IMR-90 (cell line): ENCODE measurements at regions not wholly inside any gene's neighbourhood (a gene's known extent, or its start where the extent isn't known, plus 50 kb on each side); places are given as distances from the start of the nearest gene placed in this dataset.

ENCODE experiments used
- ATAC-seq: fragments of 200-7000 bp; cut with Tn5 transposase; 2 replicates; pipeline ENCODE4 v1.9.1; 2020; ENCODE audit warnings: low read depth, mild to moderate bottlenecking, moderate library complexity
- BruUV-seq: library from RNA; stranded (reverse); fragments of 400-500 nt; replicated peaks from 2 replicates; lab custom pipeline; 2021; lab: Mats Ljungman, UMichigan
- CTCF ChIA-PET: fragments of 300-600 bp; formaldehyde crosslinking; extraction: SDS; loops from one replicate; lab custom pipeline; 2021; ENCODE audit warnings: antibody characterized with exemption; lab: Yijun Ruan, JAX
- POLR2A ChIA-PET: fragments of 300-600 bp; sonication (Branson Sonifier 250); formaldehyde crosslinking; loops from one replicate; lab custom pipeline; 2022; ENCODE audit warnings: antibody characterized with exemption; ENCODE audit not compliant: unreplicated experiment; lab: Charles Lee
- DNase-seq: peaks from one replicate; pipeline ENCODE4 v3.0.0; 2013
- H2AFZ ChIP-seq: replicated peaks from 2 replicates; pipeline ENCODE3; 2013; ENCODE audit warnings: low read length, mild to moderate bottlenecking; ENCODE audit not compliant: poor library complexity
- H2AK5ac ChIP-seq: 2 replicates; pipeline ENCODE4 v1.6.1; 2013; ENCODE audit warnings: low read depth, low read length, inconsistent platforms
- H2AK9ac ChIP-seq: replicated peaks from 2 replicates; pipeline ENCODE3; 2013; ENCODE audit warnings: mild to moderate bottlenecking, low read depth, low read length, moderate library complexity; ENCODE audit not compliant: poor library complexity
- H2BK120ac ChIP-seq: 2 replicates; pipeline ENCODE4 v1.6.1; 2013; ENCODE audit warnings: low read depth, low read length, inconsistent platforms
- H2BK15ac ChIP-seq: 3 replicates; pipeline ENCODE4 v1.6.1; 2013; ENCODE audit warnings: low read depth, low read length, inconsistent platforms
- H2BK20ac ChIP-seq: 2 replicates; pipeline ENCODE4 v1.6.1; 2013; ENCODE audit warnings: low read depth, mild to moderate bottlenecking, inconsistent platforms, low read length, moderate library complexity
- H2BK5ac ChIP-seq: 2 replicates; pipeline ENCODE4 v1.6.1; 2013; ENCODE audit warnings: mild to moderate bottlenecking, low read depth, low read length, inconsistent platforms; ENCODE audit not compliant: poor library complexity, severe bottlenecking
- H3K14ac ChIP-seq: replicated peaks from 2 replicates; pipeline ENCODE4 v1.6.1; 2013; ENCODE audit warnings: low read depth, low read length, inconsistent platforms
- H3K18ac ChIP-seq: 2 replicates; pipeline ENCODE4 v1.6.1; 2013; ENCODE audit warnings: low read depth, low read length, control low read depth
- H3K23ac ChIP-seq: 2 replicates; pipeline ENCODE4 v1.6.1; 2013; ENCODE audit warnings: low read depth, low read length, inconsistent platforms
- H3K27ac ChIP-seq: 2 replicates; pipeline ENCODE4 v1.5.1; 2013; ENCODE audit warnings: mild to moderate bottlenecking, control low read depth, low read length; ENCODE audit not compliant: insufficient read depth
- H3K27me3 ChIP-seq: 2 replicates; pipeline ENCODE4 v1.6.1; 2013; ENCODE audit warnings: low read length; ENCODE audit not compliant: control insufficient read depth, insufficient read depth
- H3K36me3 ChIP-seq: 2 replicates; pipeline ENCODE4 v1.6.1; 2013; ENCODE audit warnings: low read length, mixed read lengths; ENCODE audit not compliant: control insufficient read depth, insufficient read depth
- H3K4ac ChIP-seq: 2 replicates; pipeline ENCODE4 v1.6.1; 2013; ENCODE audit warnings: low read depth, low read length, inconsistent platforms
- H3K4me1 ChIP-seq: 2 replicates; pipeline ENCODE4 v1.6.1; 2013; ENCODE audit warnings: low read length, mixed read lengths; ENCODE audit not compliant: control insufficient read depth, insufficient read depth
- H3K4me2 ChIP-seq: 2 replicates; pipeline ENCODE4 v1.6.1; 2013; ENCODE audit warnings: low read depth, mild to moderate bottlenecking, control low read depth, low read length, moderate library complexity
- H3K4me3 ChIP-seq: 2 replicates; pipeline ENCODE4 v1.5.1; 2013; ENCODE audit warnings: low read depth, mild to moderate bottlenecking, control low read depth, low read length, moderate library complexity; ENCODE audit not compliant: insufficient read depth
- H3K56ac ChIP-seq: 2 replicates; pipeline ENCODE4 v1.6.1; 2013; ENCODE audit warnings: low read length, inconsistent platforms; ENCODE audit not compliant: insufficient read depth; ENCODE audit errors: extremely low read depth
- H3K79me1 ChIP-seq, 2 experiments: 2 replicates each; pipeline ENCODE4 v1.6.1; 2013; ENCODE audit warnings: low read length in 2 of 2, inconsistent platforms in 1 of 2, low read depth in 1 of 2
- H3K9ac ChIP-seq: 2 replicates; pipeline ENCODE4 v1.6.1; 2013; ENCODE audit warnings: low read depth, low read length, control low read depth
- H3K9me1 ChIP-seq: 2 replicates; pipeline ENCODE4 v1.6.1; 2013; ENCODE audit warnings: low read length, inconsistent platforms; ENCODE audit not compliant: insufficient read depth
- H3K9me3 ChIP-seq: 2 replicates; pipeline ENCODE4 v1.6.1; 2013; ENCODE audit warnings: low read length; ENCODE audit not compliant: control insufficient read depth, insufficient read depth
- H4K20me1 ChIP-seq: 2 replicates; pipeline ENCODE4 v1.6.1; 2013; ENCODE audit warnings: low read length, inconsistent platforms; ENCODE audit not compliant: insufficient read depth
- H4K5ac ChIP-seq: 2 replicates; pipeline ENCODE4 v1.6.1; 2013; ENCODE audit warnings: mild to moderate bottlenecking, low read depth, low read length, control low read depth
- H4K8ac ChIP-seq, 2 experiments: 2 replicates each; pipeline ENCODE4 v1.6.1; 2013; ENCODE audit warnings: low read depth in 2 of 2, low read length in 2 of 2, control low read depth in 1 of 2, inconsistent platforms in 1 of 2
- H4K91ac ChIP-seq: 2 replicates; pipeline ENCODE4 v1.6.1; 2013; ENCODE audit warnings: low read depth, low read length, inconsistent platforms; ENCODE audit not compliant: insufficient read depth
- BHLHE40 ChIP-seq: fragments of 150-350 bp; IDR thresholded peaks from 2 replicates; pipeline ENCODE4 v1.6.1; 2016; ENCODE audit warnings: mild to moderate bottlenecking, low read depth, low read length
- CTCF ChIP-seq: conservative IDR thresholded peaks from 2 replicates; pipeline ENCODE4 v1.5.1; 2012; ENCODE audit warnings: mild to moderate bottlenecking, low read depth, low read length, improper control_type of control experiment
- FOS ChIP-seq: fragments of 150-350 bp; IDR thresholded peaks from 2 replicates; pipeline ENCODE4 v1.6.1; 2016; ENCODE audit warnings: low read depth, low read length
- MAFK ChIP-seq: IDR thresholded peaks from 2 replicates; pipeline ENCODE4 v1.6.1; 2012; ENCODE audit warnings: low read depth, low read length, improper control_type of control experiment
- MXI1 ChIP-seq: IDR thresholded peaks from 2 replicates; pipeline ENCODE4 v1.6.1; 2012; ENCODE audit warnings: low read depth, mild to moderate bottlenecking, low read length, moderate library complexity, borderline replicate concordance
- POLR2A ChIP-seq: IDR thresholded peaks from 2 replicates; pipeline ENCODE4 v1.6.1; 2012; ENCODE audit warnings: mild to moderate bottlenecking, low read depth, low read length
- RCOR1 ChIP-seq: IDR thresholded peaks from 2 replicates; pipeline ENCODE4 v1.6.1; 2012; ENCODE audit warnings: mild to moderate bottlenecking, low read length, improper control_type of control experiment; ENCODE audit not compliant: insufficient replicate concordance
- RFX5 ChIP-seq: IDR thresholded peaks from 2 replicates; pipeline ENCODE4 v1.8.0; 2012; ENCODE audit warnings: low read depth, mild to moderate bottlenecking, low read length, moderate library complexity
- WGBS, 2 experiments: methylation state at CpG; one replicate each; pipeline versions ENCODE4 v1.1.5 to v1.1.7; 2013; ENCODE audit warnings: missing lambda C conversion rate in 2 of 2; ENCODE audit not compliant: insufficient read length in 1 of 2; ENCODE audit errors: extremely low coverage in 2 of 2; 5-methylcytosine and 5-hydroxymethylcytosine counted together
- dilution Hi-C: fragments of 300-500 bp; cut with HindIII; formaldehyde crosslinking; loops from one replicate; pipeline ENCODE4 v1.14.3; 2018; ENCODE audit warnings: low sequenced_read_pairs; ENCODE audit not compliant: unreplicated experiment
- in situ Hi-C: fragments of 300-500 bp; cut with MboI; formaldehyde crosslinking; loops from 3 replicates; pipeline ENCODE4 v1.14.3; 2019; ENCODE audit warnings: low sequenced_read_pairs, inconsistent platforms, mixed read lengths
- intact Hi-C: fragments of 100-400 bp; cut with micrococcal nuclease; formaldehyde crosslinking; loops from 2 replicates; pipeline ENCODE4 v1.10.0; 2022
- TF ChIP-seq, protein P1 (sequence below): fragments of 150-350 bp; IDR thresholded peaks from 2 replicates; pipeline ENCODE4 v1.6.1; 2016; ENCODE audit warnings: low read depth, mild to moderate bottlenecking, low read length, moderate library complexity, borderline replicate concordance
- TF ChIP-seq, protein P2 (sequence below): fragments of 150-350 bp; IDR thresholded peaks from 2 replicates; pipeline ENCODE4 v1.6.1; 2017; ENCODE audit warnings: mild to moderate bottlenecking, antibody characterized with exemption, low read length, low read depth

GRCh38 chr2:146734042-146734820 lies 1110.6 kb upstream of the ACVR2A start (continued):
- no peak for TF ChIP-seq POLR2A

GRCh38 chr2:146730882-146731281 lies 1113.9 kb upstream of the ACVR2A start:
- Histone ChIP-seq H3K4me1 (no peaks in the 10 kb centered on the region), H3K18ac (no peak overlapping the region), H3K14ac (no peak overlapping the region), H3K9me3 (no peaks in the 10 kb centered on the region), H2AK5ac (no peak overlapping the region), H3K4me3 (no peak overlapping the region), H3K9me1 (no peaks in the 10 kb centered on the region), H3K79me1 (no peaks in the 10 kb centered on the region), H3K27ac (no peak overlapping the region), H4K5ac (no peak overlapping the region), H2AK9ac (no peak overlapping the region), H3K4ac (no peak overlapping the region), H3K27me3 (no peaks in the 10 kb centered on the region), H3K56ac (no peak overlapping the region), H2BK5ac (no peak overlapping the region), H2BK20ac (no peak overlapping the region), H3K36me3 (no peaks in the 10 kb centered on the region), H4K20me1 (no peaks in the 10 kb centered on the region), H2AFZ (no peak overlapping the region), H2BK120ac (no peak overlapping the region), H3K9ac (no peak overlapping the region), H4K8ac (no peak overlapping the region), H3K4me2 (no peak overlapping the region), H4K91ac (no peak overlapping the region), H3K23ac (no peak overlapping the region), H2BK15ac (no peak overlapping the region)
- no CpG with 5 or more reads among the region's 1 CpG for WGBS, 2 experiments
- BruUV-seq = no TSS peak
- POLR2A ChIA-PET = no interaction called here
- ATAC-seq = peak; percentile 67
- in situ Hi-C loops (no loop called here), intact Hi-C loops (loop anchor here (5.0 kb wide), 1 partner anchor 601 kb away; no protein-coding TSS in a partner anchor), dilution Hi-C loops (no loop called here)
- CTCF ChIA-PET = interaction anchor here (0.7 kb wide), 1 partner anchor 143 kb away, joined by 3 read pairs; no protein-coding TSS in a partner anchor
- DNase-seq = peak; percentile 29
- TF ChIP-seq FOS (no peak), MXI1 (no peak), RCOR1 (no peak), BHLHE40 (no peak), RFX5 (no peak), POLR2A (no peak), MAFK (no peak), CTCF (no peak)
- TF ChIP-seq, protein P1, sequence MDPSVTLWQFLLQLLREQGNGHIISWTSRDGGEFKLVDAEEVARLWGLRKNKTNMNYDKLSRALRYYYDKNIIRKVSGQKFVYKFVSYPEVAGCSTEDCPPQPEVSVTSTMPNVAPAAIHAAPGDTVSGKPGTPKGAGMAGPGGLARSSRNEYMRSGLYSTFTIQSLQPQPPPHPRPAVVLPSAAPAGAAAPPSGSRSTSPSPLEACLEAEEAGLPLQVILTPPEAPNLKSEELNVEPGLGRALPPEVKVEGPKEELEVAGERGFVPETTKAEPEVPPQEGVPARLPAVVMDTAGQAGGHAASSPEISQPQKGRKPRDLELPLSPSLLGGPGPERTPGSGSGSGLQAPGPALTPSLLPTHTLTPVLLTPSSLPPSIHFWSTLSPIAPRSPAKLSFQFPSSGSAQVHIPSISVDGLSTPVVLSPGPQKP = no peak
- TF ChIP-seq, protein P2, sequence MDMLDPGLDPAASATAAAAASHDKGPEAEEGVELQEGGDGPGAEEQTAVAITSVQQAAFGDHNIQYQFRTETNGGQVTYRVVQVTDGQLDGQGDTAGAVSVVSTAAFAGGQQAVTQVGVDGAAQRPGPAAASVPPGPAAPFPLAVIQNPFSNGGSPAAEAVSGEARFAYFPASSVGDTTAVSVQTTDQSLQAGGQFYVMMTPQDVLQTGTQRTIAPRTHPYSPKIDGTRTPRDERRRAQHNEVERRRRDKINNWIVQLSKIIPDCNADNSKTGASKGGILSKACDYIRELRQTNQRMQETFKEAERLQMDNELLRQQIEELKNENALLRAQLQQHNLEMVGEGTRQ = no peak
